ENCODE measurements at regions not wholly inside any gene's neighbourhood (a gene's known extent, or its start where the extent isn't known, plus 50 kb on each side); places are given as distances from the start of the nearest gene placed in this dataset.

- DNase-seq (ENCODE audit: low spot score): no peak
- WGBS: 45% methylated on average over 4 of the region's 4 CpGs
- H3K27me3 ChIP-seq (ENCODE audit: control insufficient read depth in 4 of 4, insufficient read depth in 4 of 4, low read length in 3 of 4): no peaks in the 10 kb centered on the region
These were observed 472.6 kb upstream of the DEPDC1 start for GRCh38 chr1:68969441-68969840.

More at GRCh38 chr1:68969441-68969840, 472.6 kb upstream of the DEPDC1 start:
- no peak overlapping the region for H3K27ac ChIP-seq (ENCODE audit: low read depth in 1 of 2, low read length in 2 of 2)
- H3K4me1 ChIP-seq (ENCODE audit: control insufficient read depth in 4 of 4, insufficient read depth in 4 of 4, low read length in 3 of 4): no peaks in the 10 kb centered on the region
- H3K9ac ChIP-seq (ENCODE audit: low read depth in 1 of 2, low read length in 2 of 2): no peak overlapping the region
- no peaks in the 10 kb centered on the region for H3K9me3 ChIP-seq (ENCODE audit: control insufficient read depth in 4 of 4, low read length in 3 of 4)
- no peak overlapping the region for H3K4me3 ChIP-seq (ENCODE audit: low read depth in 1 of 3, low read length in 3 of 3)
- no peaks in the 10 kb centered on the region for H3K36me3 ChIP-seq (ENCODE audit: control insufficient read depth in 4 of 4, insufficient read depth in 3 of 4, low read depth in 1 of 4, low read length in 3 of 4)
- no peak for TF ChIP-seq GABPA (IDR thresholded peaks at IDR 0.05 in 1 of 2, conservative IDR thresholded peaks at IDR 0.05 in 1 of 2)
- TF ChIP-seq NR2F2 (IDR thresholded peaks at IDR 0.05): no peak
- TF ChIP-seq EGR1 (IDR thresholded peaks at IDR 0.05; ENCODE audit: low read depth in 2 of 2): no peak
- no peak for TF ChIP-seq HNF4A (conservative IDR thresholded peaks at IDR 0.05)
- TF ChIP-seq TAF1 (conservative IDR thresholded peaks at IDR 0.05): no peak
- TF ChIP-seq FOXA1 (IDR thresholded peaks at IDR 0.05): no peak
- no peak for TF ChIP-seq RAD21 (IDR thresholded peaks at IDR 0.05)
- no peak for TF ChIP-seq FOXA2 (IDR thresholded peaks at IDR 0.05)
- no peak for TF ChIP-seq HNF4G (IDR thresholded peaks at IDR 0.05)
- no peak for TF ChIP-seq YY1 (IDR thresholded peaks at IDR 0.05)
- no peak for TF ChIP-seq JUND (IDR thresholded peaks at IDR 0.05)
- no peak for TF ChIP-seq ZBTB33 (IDR thresholded peaks at IDR 0.05)
- TF ChIP-seq RXRA (IDR thresholded peaks at IDR 0.05): no peak
- TF ChIP-seq REST (IDR thresholded peaks at IDR 0.05): no peak
- no peak for TF ChIP-seq CTCF (IDR thresholded peaks at IDR 0.05; ENCODE audit: low read depth, low read length, missing input control)
- TF ChIP-seq ATF3 (IDR thresholded peaks at IDR 0.05): no peak
- no peak for TF ChIP-seq SP1 (IDR thresholded peaks at IDR 0.05)
- no peak for TF ChIP-seq MAX (IDR thresholded peaks at IDR 0.05)
